GM18520 (cell line): ENCODE measurements at regions not wholly inside any gene's neighbourhood (a gene's known extent, or its start where the extent isn't known, plus 50 kb on each side); places are given as distances from the start of the nearest gene placed in this dataset.
"Not testable (repeated sequence)": the region's sequence is repeated elsewhere in the genome, so short reads cannot be mapped to it uniquely, and the experiment has no call there.

ENCODE experiments used
- ATAC-seq: cut with Tn5 transposase; IDR thresholded peaks from one replicate; pipeline ENCODE4 v1.9.1; 2021; ENCODE audit not compliant: unreplicated experiment

GRCh38 chr12:124675881-124676713 lies 108.7 kb upstream of the NCOR2 start:
- ATAC-seq = no peak

- ATAC-seq = no peak
Observed at GRCh38 chr12:124674937-124675336, 107.5 kb upstream of the NCOR2 start.

- ATAC-seq = no peak
Observed at GRCh38 chr12:124673801-124674617, 106.6 kb upstream of the NCOR2 start.

- ATAC-seq = not testable (repeated sequence)
Observed at GRCh38 chr12:124669271-124669721, 101.9 kb upstream of the NCOR2 start.

- ATAC-seq = no peak
Observed at GRCh38 chr12:124668602-124669001, 101.2 kb upstream of the NCOR2 start.

DNA sequence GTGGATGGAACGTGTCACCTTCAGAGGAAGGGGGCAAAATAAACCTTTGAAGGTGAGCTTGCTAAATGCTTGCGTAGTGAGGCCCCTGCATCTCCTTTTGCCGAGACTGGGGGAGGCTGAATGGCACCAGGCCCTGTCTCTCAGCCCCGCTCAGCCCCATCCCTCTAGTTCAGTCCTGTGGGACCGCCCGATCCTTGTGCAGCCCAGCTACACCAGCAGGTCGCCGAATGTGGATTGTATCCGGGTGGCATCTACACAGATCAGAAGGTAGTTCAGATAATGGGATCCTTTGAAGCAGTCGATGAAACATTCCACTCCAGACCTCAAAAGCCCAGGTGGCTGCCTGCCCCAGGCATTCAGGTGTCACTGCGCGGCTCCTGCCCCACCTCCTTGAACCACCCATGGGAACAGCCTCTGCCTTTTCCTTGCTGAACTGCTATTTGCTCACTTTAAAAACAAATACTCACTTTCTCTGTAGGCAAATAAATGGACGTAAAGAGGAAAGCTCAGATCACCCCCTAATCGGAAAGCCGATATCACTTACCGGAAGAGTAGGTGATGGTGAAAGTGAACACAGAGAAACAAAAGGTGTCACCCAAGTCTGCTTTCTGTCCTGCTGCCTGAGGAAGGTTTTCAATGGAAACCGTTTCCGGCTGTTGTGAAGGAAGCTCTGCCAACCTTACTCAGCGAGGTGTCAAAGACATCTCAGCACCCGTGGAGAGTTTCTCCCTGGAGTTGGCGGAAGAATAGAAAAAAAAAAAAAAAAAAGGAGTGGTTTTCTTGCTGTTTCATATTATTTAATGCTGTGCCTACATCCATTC lies 100.3 kb upstream of the NCOR2 start:
- no peak for ATAC-seq

GRCh38 chr12:124666722-124667259 lies 99.4 kb upstream of the NCOR2 start:
- ATAC-seq = no peak

- ATAC-seq = no peak
Observed at GRCh38 chr12:124665511-124665910, 98.1 kb upstream of the NCOR2 start.

DNA sequence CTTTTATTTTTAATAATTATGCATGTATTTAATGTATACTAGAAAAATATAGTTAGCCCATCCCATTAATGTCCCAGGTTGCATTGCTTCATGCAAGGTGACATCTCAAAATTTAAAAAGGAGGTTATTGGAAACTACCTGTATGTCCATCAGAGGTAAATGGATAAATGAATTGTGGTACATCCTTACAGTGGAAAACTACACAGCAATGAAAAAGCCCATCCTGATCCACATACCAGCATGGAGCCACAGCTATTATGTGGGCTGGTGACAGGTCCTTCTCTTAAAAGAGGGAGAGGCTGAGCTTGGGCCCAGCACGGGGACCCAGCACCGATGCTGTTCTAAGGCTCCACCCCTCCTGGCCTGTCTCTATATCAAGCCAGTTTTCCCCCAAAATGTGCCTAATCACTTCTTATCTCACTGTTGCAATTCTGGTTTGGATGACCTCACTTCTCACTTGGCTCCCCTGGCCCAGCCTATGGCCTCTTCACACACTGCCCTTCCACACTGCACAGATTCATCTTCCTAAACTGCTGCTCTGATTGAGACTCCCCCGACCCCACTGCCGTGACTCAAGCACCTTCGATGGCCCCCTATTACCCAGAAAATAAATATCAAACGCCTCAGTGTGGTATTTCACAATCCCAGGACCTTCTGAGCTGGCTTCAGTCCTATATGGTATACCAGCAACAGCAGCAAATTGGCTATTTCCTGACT lies 97.1 kb upstream of the NCOR2 start:
- ATAC-seq = no peak

- no peak for ATAC-seq
Observed at GRCh38 chr12:124663771-124664366, 96.5 kb upstream of the NCOR2 start.

DNA sequence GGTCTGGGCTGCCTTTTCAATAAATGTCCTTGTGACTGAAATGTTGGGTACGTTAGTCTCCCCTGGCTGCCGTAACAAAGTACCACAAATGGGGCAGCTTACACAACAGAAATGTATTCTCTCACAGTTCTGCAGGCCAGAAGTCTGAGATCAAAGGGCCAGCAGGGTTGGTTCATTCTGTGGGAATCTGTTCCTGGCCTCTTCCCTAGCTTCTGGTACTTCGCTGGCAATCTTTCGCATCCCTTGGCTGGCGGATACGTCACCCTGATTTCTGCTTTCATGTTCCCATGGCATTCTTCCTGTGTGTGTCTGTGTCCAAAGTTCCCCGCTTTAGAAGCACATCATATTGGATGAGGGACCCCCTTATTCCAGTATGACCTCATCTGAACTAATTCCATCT lies 95.8 kb upstream of the NCOR2 start:
- no peak for ATAC-seq

DNA sequence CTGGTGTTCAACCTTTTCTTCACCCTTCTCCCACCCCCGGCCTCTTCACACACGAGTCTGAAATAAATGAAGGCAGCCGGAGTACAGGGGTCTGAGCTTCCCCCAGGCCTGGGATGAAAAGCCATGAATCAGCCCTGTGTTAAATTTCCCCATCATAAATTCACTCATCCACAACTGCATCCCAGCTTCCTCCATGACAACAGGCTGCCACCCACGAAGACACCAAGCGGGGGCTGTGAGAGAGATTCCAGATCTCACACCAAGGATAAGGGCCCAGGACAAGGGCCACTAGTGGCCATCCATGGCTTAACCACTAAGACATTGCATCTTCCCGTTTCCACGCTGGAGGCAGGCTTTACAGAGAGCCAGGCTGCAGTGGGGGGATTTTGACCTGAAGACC lies 93.9 kb upstream of the NCOR2 start:
- ATAC-seq = no peak

DNA sequence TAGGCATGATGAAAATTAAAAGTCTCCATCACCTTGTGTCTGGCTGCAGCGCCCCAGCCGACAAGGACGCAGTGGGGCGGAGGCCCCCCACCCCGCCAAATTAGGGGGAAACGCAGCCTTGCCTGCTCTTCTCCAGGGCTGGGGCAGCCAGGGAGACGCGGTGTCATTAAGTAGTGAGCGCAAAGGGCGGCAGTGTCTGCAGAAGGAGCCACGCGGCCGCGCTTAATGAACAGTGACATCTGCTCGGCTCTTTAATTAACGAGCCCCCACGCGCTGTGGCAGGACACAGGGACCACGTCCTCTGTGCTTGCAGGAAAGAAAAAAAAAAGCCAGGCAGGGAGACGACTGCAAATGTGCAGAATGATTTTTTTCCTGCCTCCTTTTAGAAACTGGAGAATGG lies 93.4 kb upstream of the NCOR2 start:
- no peak for ATAC-seq

DNA sequence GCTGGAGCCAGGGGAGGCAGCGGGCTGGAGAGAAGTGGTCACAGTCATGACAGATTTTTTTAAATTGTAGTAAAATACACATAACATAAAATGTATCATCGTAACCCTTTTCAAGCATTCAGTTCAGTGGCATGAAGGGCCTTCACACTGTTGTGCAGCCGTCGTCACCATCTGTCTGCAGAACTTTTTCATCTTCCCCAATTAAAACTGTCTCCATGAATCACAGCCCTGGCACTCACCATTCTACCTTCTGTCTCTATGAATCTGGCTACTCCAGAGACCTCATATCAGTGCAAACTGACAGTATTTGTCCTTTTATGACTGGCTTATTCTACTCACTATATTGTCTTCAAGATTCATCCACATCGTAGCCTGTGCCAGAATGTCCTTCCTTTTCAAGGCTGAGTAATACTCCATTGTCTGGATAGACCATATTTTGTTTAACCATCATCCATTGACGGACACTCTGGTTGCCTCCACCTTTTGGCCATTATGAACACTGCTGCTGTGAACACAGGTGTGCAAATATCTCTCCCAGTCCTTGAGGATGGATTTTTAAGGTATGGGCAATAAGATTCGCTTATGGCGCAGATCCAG lies 91.5 kb upstream of the NCOR2 start:
- ATAC-seq = no peak

- ATAC-seq = no peak
Observed at GRCh38 chr12:124658302-124658701, 90.9 kb upstream of the NCOR2 start.

GRCh38 chr12:124656947-124657434 lies 89.6 kb upstream of the NCOR2 start:
- no peak for ATAC-seq

- ATAC-seq = no peak
Observed at GRCh38 chr12:124655698-124656516, 88.5 kb upstream of the NCOR2 start.

DNA sequence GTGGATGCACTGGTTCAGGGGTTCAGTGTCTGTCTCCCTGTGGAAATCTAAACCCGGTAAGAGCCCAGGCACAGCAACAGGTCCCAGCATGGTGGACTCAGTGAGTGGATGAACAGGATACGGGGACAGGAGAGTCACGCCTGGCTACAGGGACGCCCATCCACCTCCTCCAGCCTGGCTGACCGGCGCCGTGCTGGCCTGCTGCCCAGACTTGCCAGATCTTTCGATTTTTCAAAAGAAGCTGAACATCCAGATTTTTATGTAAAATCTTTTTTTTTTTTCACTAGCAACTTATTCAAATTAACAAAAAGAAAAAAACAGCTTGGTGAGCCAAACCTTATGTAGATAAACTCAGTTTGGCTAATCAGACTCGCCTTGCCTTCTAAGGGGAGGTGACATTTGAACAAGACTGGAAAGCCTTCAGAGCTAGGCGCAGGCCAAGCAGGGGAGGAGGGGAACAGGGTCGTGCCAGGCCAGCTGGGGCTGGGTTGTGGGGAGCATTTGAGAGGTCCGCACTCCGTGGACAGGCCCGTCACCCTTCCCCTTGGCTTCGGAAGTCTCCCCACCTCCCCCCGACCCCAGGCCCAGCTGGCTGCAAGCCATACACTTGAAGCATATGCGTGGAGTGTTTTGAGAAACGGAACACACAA lies 87.8 kb upstream of the NCOR2 start:
- ATAC-seq = no peak
